ENCODE measurements at regions not wholly inside any gene's neighbourhood (a gene's known extent, or its start where the extent isn't known, plus 50 kb on each side); places are given as distances from the start of the nearest gene placed in this dataset.

GRCh38 chr2:52347292-52347691, 1315.4 kb upstream of the NRXN1 start:
- Histone ChIP-seq H3K27me3 (ENCODE audit: control insufficient read depth, insufficient read depth, low read length) (no peaks in the 10 kb centered on the region), H3K4me3 (ENCODE audit: low read depth, low read length) (no peak overlapping the region), H3K9me3 (ENCODE audit: control insufficient read depth, insufficient read depth, low read length) (no peaks in the 10 kb centered on the region), H3K27ac (ENCODE audit: low read depth, low read length) (no peak overlapping the region)
- POLR2A ChIA-PET = no interaction called here
- no peak for DNase-seq (ENCODE audit: low read depth, low spot score)
- TF ChIP-seq CTCF (IDR thresholded peaks at IDR 0.05; ENCODE audit: low read depth, low read length) = no peak
- CTCF ChIA-PET = no interaction called here

- Histone ChIP-seq H3K4me3 (ENCODE audit: low read depth, low read length) (no peak overlapping the region), H3K27me3 (ENCODE audit: control insufficient read depth, insufficient read depth, low read length) (no peaks in the 10 kb centered on the region), H3K9me3 (ENCODE audit: control insufficient read depth, insufficient read depth, low read length) (no peaks in the 10 kb centered on the region), H3K27ac (ENCODE audit: low read depth, low read length) (no peak overlapping the region)
- ChIA-PET CTCF (no interaction called here), POLR2A (no interaction called here)
- TF ChIP-seq CTCF (IDR thresholded peaks at IDR 0.05; ENCODE audit: low read depth, low read length) = no peak
- DNase-seq (ENCODE audit: low read depth, low spot score) = no peak
Observed at GRCh38 chr2:52345676-52346075, 1313.7 kb upstream of the NRXN1 start.

- Histone ChIP-seq H3K27me3 (ENCODE audit: control insufficient read depth, insufficient read depth, low read length) (no peaks in the 10 kb centered on the region), H3K9me3 (ENCODE audit: control insufficient read depth, insufficient read depth, low read length) (no peaks in the 10 kb centered on the region), H3K27ac (ENCODE audit: low read depth, low read length) (no peak overlapping the region), H3K4me3 (ENCODE audit: low read depth, low read length) (no peak overlapping the region)
- no peak for TF ChIP-seq CTCF (IDR thresholded peaks at IDR 0.05; ENCODE audit: low read depth, low read length)
- CTCF ChIA-PET = no interaction called here
- POLR2A ChIA-PET = no interaction called here
- no peak for DNase-seq (ENCODE audit: low read depth, low spot score)
Observed at GRCh38 chr2:52345082-52345481, 1313.2 kb upstream of the NRXN1 start.

- no peak for DNase-seq (ENCODE audit: low read depth, low spot score)
- TF ChIP-seq CTCF (IDR thresholded peaks at IDR 0.05; ENCODE audit: low read depth, low read length) = no peak
- Histone ChIP-seq H3K27me3 (ENCODE audit: control insufficient read depth, insufficient read depth, low read length) (no peaks in the 10 kb centered on the region), H3K27ac (ENCODE audit: low read depth, low read length) (no peak overlapping the region), H3K9me3 (ENCODE audit: control insufficient read depth, insufficient read depth, low read length) (no peaks in the 10 kb centered on the region), H3K4me3 (ENCODE audit: low read depth, low read length) (no peak overlapping the region)
- ChIA-PET CTCF (no interaction called here), POLR2A (no interaction called here)
Observed at GRCh38 chr2:52343706-52344266, 1311.9 kb upstream of the NRXN1 start.

- no peak for DNase-seq (ENCODE audit: low read depth, low spot score)
- POLR2A ChIA-PET = no interaction called here
- H3K4me3 ChIP-seq (ENCODE audit: low read depth, low read length) = no peak overlapping the region
- no peaks in the 10 kb centered on the region for H3K9me3 ChIP-seq (ENCODE audit: control insufficient read depth, insufficient read depth, low read length)
- CTCF ChIA-PET = no interaction called here
- H3K27ac ChIP-seq (ENCODE audit: low read depth, low read length) = no peak overlapping the region
- no peak for TF ChIP-seq CTCF (IDR thresholded peaks at IDR 0.05; ENCODE audit: low read depth, low read length)
- H3K27me3 ChIP-seq (ENCODE audit: control insufficient read depth, insufficient read depth, low read length) = no peaks in the 10 kb centered on the region
Observed at GRCh38 chr2:52343010-52343409, 1311.1 kb upstream of the NRXN1 start.

Data from AG04450 (cell line).